OCI-LY3 (cell line): ENCODE measurements at regions not wholly inside any gene's neighbourhood (a gene's known extent, or its start where the extent isn't known, plus 50 kb on each side); places are given as distances from the start of the nearest gene placed in this dataset.

Source experiments
- CTCF ChIP-seq: fragments of 200-600, 300-600 bp; sonication (generic); IDR thresholded peaks from 2 replicates; pipeline ENCODE4 v1.5.1; 2014; ENCODE audit warnings: antibody characterized with exemption, low read length, low read depth
- EZH2phosphoT487 ChIP-seq: fragments of 200-600 bp; shearing (Covaris generic); IDR thresholded peaks from 2 replicates; pipeline ENCODE4 v1.6.1; 2018; ENCODE audit warnings: antibody characterized with exemption, mixed run types, low read depth

GRCh38 chr2:103430191-103430590 is 668.4 kb downstream of the TMEM182 start:
- TF ChIP-seq CTCF (no peak), EZH2phosphoT487 (no peak)
